OCI-LY1 (cell line): ENCODE measurements at regions not wholly inside any gene's neighbourhood (a gene's known extent, or its start where the extent isn't known, plus 50 kb on each side); places are given as distances from the start of the nearest gene placed in this dataset.

Source experiments
- CTCF ChIP-seq: fragments of 200-600 bp; sonication (generic), shearing (Covaris generic); IDR thresholded peaks from 2 replicates; pipeline ENCODE4 v1.5.1; 2017; ENCODE audit warnings: mild to moderate bottlenecking, antibody characterized with exemption, low read length, moderate library complexity, mixed read lengths
- EZH2 ChIP-seq: fragments of 200-600 bp; sonication (generic), shearing (Covaris generic); IDR thresholded peaks from 2 replicates; pipeline ENCODE4 v1.8.0; 2017; ENCODE audit warnings: borderline replicate concordance, mixed run types, mild to moderate bottlenecking, antibody characterized with exemption, low read length, moderate library complexity, mixed read lengths

GRCh38 chr16:66088681-66089080 lies 277.8 kb upstream of the CDH5 start:
- no peak for TF ChIP-seq CTCF
- TF ChIP-seq EZH2: no peak
